SU-DHL-6 (cell line): ENCODE measurements at regions not wholly inside any gene's neighbourhood (a gene's known extent, or its start where the extent isn't known, plus 50 kb on each side); places are given as distances from the start of the nearest gene placed in this dataset.

Source experiments
- EZH2phosphoT487 ChIP-seq: fragments of 200-600 bp; sonication (generic), shearing (Covaris generic); conservative IDR thresholded peaks from 2 replicates; pipeline ENCODE4 v1.6.1; 2018; ENCODE audit warnings: mild to moderate bottlenecking, antibody characterized with exemption, low read length, moderate library complexity, mixed read lengths
- TF ChIP-seq, protein P1 (sequence below): fragments of 200-600 bp; sonication (generic); IDR thresholded peaks from one replicate; pipeline ENCODE4 v1.5.1; 2017; ENCODE audit warnings: antibody characterized with exemption, mild to moderate bottlenecking, low read length, moderate library complexity; ENCODE audit not compliant: insufficient read depth, poor library complexity, severe bottlenecking

DNA sequence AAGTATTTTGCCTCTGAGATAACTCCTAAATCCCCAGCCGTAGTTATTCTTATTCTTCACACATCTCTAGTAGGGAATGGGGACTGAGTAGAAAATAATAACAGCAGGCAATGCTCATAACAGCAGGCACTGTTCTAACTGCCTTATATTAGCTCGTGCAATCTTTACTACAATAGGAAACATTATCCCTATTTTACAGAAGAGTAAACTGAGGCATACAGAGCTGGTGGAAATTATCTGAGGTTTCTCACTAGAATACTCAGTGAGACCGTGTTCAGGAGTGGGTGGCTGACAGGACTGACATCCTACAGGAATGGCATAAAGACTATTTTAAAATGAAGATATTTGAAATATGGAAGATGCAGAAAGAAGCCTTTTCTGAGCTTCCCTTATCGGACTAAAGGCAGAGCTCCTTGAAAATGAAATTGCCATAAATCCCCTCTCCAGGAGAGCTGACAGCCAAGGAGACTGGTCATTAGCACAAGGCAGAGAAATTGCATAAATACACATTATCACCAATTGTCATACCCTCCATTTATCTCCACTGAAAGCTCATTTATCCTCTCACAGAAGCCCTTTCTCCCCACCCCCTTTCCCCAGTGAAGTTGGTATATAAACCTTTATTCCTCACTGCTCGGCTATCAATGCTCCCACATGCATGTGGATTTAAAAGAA, 93.9 kb downstream of the RASSF10 start:
- TF ChIP-seq, protein P1, sequence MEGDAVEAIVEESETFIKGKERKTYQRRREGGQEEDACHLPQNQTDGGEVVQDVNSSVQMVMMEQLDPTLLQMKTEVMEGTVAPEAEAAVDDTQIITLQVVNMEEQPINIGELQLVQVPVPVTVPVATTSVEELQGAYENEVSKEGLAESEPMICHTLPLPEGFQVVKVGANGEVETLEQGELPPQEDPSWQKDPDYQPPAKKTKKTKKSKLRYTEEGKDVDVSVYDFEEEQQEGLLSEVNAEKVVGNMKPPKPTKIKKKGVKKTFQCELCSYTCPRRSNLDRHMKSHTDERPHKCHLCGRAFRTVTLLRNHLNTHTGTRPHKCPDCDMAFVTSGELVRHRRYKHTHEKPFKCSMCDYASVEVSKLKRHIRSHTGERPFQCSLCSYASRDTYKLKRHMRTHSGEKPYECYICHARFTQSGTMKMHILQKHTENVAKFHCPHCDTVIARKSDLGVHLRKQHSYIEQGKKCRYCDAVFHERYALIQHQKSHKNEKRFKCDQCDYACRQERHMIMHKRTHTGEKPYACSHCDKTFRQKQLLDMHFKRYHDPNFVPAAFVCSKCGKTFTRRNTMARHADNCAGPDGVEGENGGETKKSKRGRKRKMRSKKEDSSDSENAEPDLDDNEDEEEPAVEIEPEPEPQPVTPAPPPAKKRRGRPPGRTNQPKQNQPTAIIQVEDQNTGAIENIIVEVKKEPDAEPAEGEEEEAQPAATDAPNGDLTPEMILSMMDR, result no peak
- no peak for TF ChIP-seq EZH2phosphoT487
